ENCODE measurements at regions not wholly inside any gene's neighbourhood (a gene's known extent, or its start where the extent isn't known, plus 50 kb on each side); places are given as distances from the start of the nearest gene placed in this dataset.

GRCh38 chr13:70490320-70490935 lies 382.2 kb upstream of the KLHL1 start (continued):
- no peak for TF ChIP-seq ZFY (CRISPR knock-in tag; IDR thresholded peaks at IDR 0.05)
- TF ChIP-seq ZFAT (CRISPR knock-in tag; conservative IDR thresholded peaks at IDR 0.05): no peak
- no peak for TF ChIP-seq NPAS2 (CRISPR knock-in tag; IDR thresholded peaks at IDR 0.05; ENCODE audit: borderline replicate concordance)
- no peak for TF ChIP-seq CEBPG (CRISPR knock-in tag; IDR thresholded peaks at IDR 0.05)
- no peak for TF ChIP-seq SP5 (CRISPR knock-in tag; IDR thresholded peaks at IDR 0.05; ENCODE audit: borderline replicate concordance, low read depth)
- TF ChIP-seq ZNF264 (CRISPR knock-in tag; IDR thresholded peaks at IDR 0.05): no peak
- no peak for TF ChIP-seq TAF1 (CRISPR knock-in tag; IDR thresholded peaks at IDR 0.05)
- TF ChIP-seq AKAP8 (CRISPR knock-in tag; IDR thresholded peaks at IDR 0.05): no peak

DNA sequence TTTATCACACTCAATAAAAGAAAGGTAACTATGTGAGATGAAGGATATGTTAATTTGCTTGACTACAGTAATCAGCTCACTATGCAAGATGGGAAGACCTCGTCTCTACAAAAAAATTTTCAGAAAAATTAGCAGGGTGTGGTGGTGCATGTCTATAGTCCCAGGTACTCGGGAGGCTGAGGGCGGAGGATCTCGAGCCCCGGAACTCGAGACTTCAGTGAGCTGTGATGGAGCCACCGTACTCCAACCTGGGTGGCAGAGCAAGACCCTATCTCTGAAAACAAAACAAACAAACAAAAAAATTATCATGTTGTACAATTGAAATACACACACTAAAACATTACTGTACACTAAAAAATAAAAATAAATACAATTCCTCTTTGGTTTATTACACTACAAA lies 376.7 kb upstream of the KLHL1 start:
- H4K20me1 ChIP-seq (ENCODE audit: insufficient read depth, low read length): no peaks in the 10 kb centered on the region
- POLR2A ChIA-PET: no interaction called here
- no peaks in the 10 kb centered on the region for H3K36me3 ChIP-seq (replicated peaks in 1 of 2; ENCODE audit: control insufficient read depth in 1 of 2, insufficient read depth in 2 of 2, low read length in 2 of 2)
- no peak overlapping the region for H3K4me2 ChIP-seq (ENCODE audit: low read depth, low read length)
- DNase-seq (ENCODE audit: low spot score) (no peak), ATAC-seq (no peak), FAIRE-seq (no peak)
- CTCF ChIA-PET (ENCODE audit: low intra/inter-chr PET ratio, low total read pairs): no interaction called here
- intact Hi-C loops (cut with micrococcal nuclease; ENCODE audit: unreplicated experiment): no loop called here
- H3K9me3 ChIP-seq (ENCODE audit: low read length): peaks cover 2% of the 10 kb centered on the region
- no TSS peak for BruUV-seq (replicated peaks)
- H3K79me2 ChIP-seq (ENCODE audit: insufficient read depth, low read length): no peaks in the 10 kb centered on the region
- in situ Hi-C loops (cut with HindIII; ENCODE audit: extremely low pct_ligation_motif_present, low pct_unique_long_range_greater_than_20kb): no loop called here
- H3K4me3 ChIP-seq (replicated peaks in 1 of 3; ENCODE audit: insufficient read depth in 1 of 3, low read depth in 2 of 3, low read length in 3 of 3): no peak overlapping the region
- H3K27ac ChIP-seq (ENCODE audit: extremely low read length, insufficient read depth, low read length): no peak overlapping the region
- no peak overlapping the region for H3K9ac ChIP-seq (ENCODE audit: insufficient read depth, low read depth, low read length)
- WGBS (ENCODE audit: low lambda C conversion rate): 7% methylated on average over 7 of the region's 7 CpGs
- H2AFZ ChIP-seq (ENCODE audit: low read length): no peak overlapping the region
- H3K27me3 ChIP-seq (ENCODE audit: control insufficient read depth in 1 of 2, insufficient read depth in 2 of 2, low read length in 2 of 2): no peaks in the 10 kb centered on the region
- no peaks in the 10 kb centered on the region for H3K4me1 ChIP-seq (ENCODE audit: insufficient read depth, low read length)
- TF ChIP-seq KAT8 (CRISPR knock-in tag; IDR thresholded peaks at IDR 0.05) (no peak), PCBP1 (IDR thresholded peaks at IDR 0.05; ENCODE audit: borderline replicate concordance, low read depth, low read length) (no peak), CSRNP2 (CRISPR knock-in tag; conservative IDR thresholded peaks at IDR 0.05; ENCODE audit: low read depth) (no peak), MAFG (CRISPR knock-in tag; IDR thresholded peaks at IDR 0.05) (no peak), MXI1 (IDR thresholded peaks at IDR 0.05; ENCODE audit: borderline replicate concordance, low read depth, low read length) (no peak)
- TF ChIP-seq, protein P1, sequence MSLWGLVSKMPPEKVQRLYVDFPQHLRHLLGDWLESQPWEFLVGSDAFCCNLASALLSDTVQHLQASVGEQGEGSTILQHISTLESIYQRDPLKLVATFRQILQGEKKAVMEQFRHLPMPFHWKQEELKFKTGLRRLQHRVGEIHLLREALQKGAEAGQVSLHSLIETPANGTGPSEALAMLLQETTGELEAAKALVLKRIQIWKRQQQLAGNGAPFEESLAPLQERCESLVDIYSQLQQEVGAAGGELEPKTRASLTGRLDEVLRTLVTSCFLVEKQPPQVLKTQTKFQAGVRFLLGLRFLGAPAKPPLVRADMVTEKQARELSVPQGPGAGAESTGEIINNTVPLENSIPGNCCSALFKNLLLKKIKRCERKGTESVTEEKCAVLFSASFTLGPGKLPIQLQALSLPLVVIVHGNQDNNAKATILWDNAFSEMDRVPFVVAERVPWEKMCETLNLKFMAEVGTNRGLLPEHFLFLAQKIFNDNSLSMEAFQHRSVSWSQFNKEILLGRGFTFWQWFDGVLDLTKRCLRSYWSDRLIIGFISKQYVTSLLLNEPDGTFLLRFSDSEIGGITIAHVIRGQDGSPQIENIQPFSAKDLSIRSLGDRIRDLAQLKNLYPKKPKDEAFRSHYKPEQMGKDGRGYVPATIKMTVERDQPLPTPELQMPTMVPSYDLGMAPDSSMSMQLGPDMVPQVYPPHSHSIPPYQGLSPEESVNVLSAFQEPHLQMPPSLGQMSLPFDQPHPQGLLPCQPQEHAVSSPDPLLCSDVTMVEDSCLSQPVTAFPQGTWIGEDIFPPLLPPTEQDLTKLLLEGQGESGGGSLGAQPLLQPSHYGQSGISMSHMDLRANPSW (CRISPR knock-in tag; IDR thresholded peaks at IDR 0.05; ENCODE audit: borderline replicate concordance): no peak
- TF ChIP-seq, protein P2, sequence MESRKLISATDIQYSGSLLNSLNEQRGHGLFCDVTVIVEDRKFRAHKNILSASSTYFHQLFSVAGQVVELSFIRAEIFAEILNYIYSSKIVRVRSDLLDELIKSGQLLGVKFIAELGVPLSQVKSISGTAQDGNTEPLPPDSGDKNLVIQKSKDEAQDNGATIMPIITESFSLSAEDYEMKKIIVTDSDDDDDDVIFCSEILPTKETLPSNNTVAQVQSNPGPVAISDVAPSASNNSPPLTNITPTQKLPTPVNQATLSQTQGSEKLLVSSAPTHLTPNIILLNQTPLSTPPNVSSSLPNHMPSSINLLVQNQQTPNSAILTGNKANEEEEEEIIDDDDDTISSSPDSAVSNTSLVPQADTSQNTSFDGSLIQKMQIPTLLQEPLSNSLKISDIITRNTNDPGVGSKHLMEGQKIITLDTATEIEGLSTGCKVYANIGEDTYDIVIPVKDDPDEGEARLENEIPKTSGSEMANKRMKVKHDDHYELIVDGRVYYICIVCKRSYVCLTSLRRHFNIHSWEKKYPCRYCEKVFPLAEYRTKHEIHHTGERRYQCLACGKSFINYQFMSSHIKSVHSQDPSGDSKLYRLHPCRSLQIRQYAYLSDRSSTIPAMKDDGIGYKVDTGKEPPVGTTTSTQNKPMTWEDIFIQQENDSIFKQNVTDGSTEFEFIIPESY (CRISPR knock-in tag; IDR thresholded peaks at IDR 0.05): no peak
